Activated naive CD8-positive, alpha-beta T cell treated with anti-CD3 and anti-CD28 coated beads, Interleukin-2, amount 10 ng/mL, durations not matched to agents 7 days and 5 days (primary cell): ENCODE measurements at regions not wholly inside any gene's neighbourhood (a gene's known extent, or its start where the extent isn't known, plus 50 kb on each side); places are given as distances from the start of the nearest gene placed in this dataset.

Experiments
- ATAC-seq: fragments of 150-1000 bp; cut with Tn5 transposase; one replicate; pipeline ENCODE4 v1.10.0; 2021; ENCODE audit warnings: low read depth, moderate library complexity
- POLR2A ChIA-PET: fragments of 350-600 bp; sonication (Branson Sonifier 250); formaldehyde crosslinking; loops from one replicate; lab custom pipeline; 2021; ENCODE audit warnings: antibody characterized with exemption; lab: Charles Lee
- DNase-seq: peaks from one replicate; pipeline ENCODE4 v3.0.0; 2021
- H3K27ac Mint-ChIP-seq: one replicate; pipeline ENCODE4 v1.8.0; 2022; ENCODE audit warnings: mild to moderate bottlenecking, mixed read lengths
- H3K27me3 Mint-ChIP-seq: one replicate; pipeline ENCODE4 v1.8.0; 2022; ENCODE audit warnings: mild to moderate bottlenecking, moderate library complexity, mixed read lengths
- H3K36me3 Mint-ChIP-seq: one replicate; pipeline ENCODE4 v1.8.0; 2021; ENCODE audit warnings: mild to moderate bottlenecking, mixed read lengths
- H3K4me1 Mint-ChIP-seq: one replicate; pipeline ENCODE4 v1.8.0; 2021; ENCODE audit warnings: mixed read lengths
- H3K4me3 Mint-ChIP-seq: one replicate; pipeline ENCODE4 v1.8.0; 2022; ENCODE audit warnings: mild to moderate bottlenecking, moderate library complexity, mixed read lengths
- H3K9me3 Mint-ChIP-seq: one replicate; pipeline ENCODE4 v1.8.0; 2021; ENCODE audit warnings: mixed read lengths

- H3K27me3 Mint-ChIP-seq: peaks cover 4% of the 10 kb centered on the region
- ATAC-seq: no peak
- POLR2A ChIA-PET: interaction anchor here (1.0 kb wide), 1 partner anchor 683 kb away, joined by 3 read pairs; the partner anchor contains the start of gene MLLT3
Measured at GRCh38 chr9:19938990-19939733, 150.3 kb upstream of the SLC24A2 start.

GRCh38 chr9:19937121-19937520, 148.3 kb upstream of the SLC24A2 start:
- H3K27ac Mint-ChIP-seq: no peak overlapping the region

More at GRCh38 chr9:19938990-19939733, 150.3 kb upstream of the SLC24A2 start:
- H3K27ac Mint-ChIP-seq: no peak overlapping the region
- no peaks in the 10 kb centered on the region for H3K36me3 Mint-ChIP-seq
- H3K9me3 Mint-ChIP-seq: no peaks in the 10 kb centered on the region
- H3K4me1 Mint-ChIP-seq: peaks cover 5% of the 10 kb centered on the region
- no peak for DNase-seq
- no peak overlapping the region for H3K4me3 Mint-ChIP-seq

GRCh38 chr9:19936598-19936997, 147.8 kb upstream of the SLC24A2 start:
- Mint-ChIP-seq H3K27me3 (peaks cover 3% of the 10 kb centered on the region), H3K4me1 (peaks cover 8% of the 10 kb centered on the region), H3K36me3 (peaks cover 3% of the 10 kb centered on the region), H3K9me3 (no peaks in the 10 kb centered on the region), H3K4me3 (no peak overlapping the region), H3K27ac (no peak overlapping the region)
- POLR2A ChIA-PET: no interaction called here
- DNase-seq (no peak), ATAC-seq (no peak)

More at GRCh38 chr9:19937121-19937520, 148.3 kb upstream of the SLC24A2 start:
- Mint-ChIP-seq H3K4me3 (no peak overlapping the region), H3K27me3 (peaks cover 5% of the 10 kb centered on the region), H3K36me3 (peaks cover 3% of the 10 kb centered on the region), H3K4me1 (peaks cover 8% of the 10 kb centered on the region), H3K9me3 (no peaks in the 10 kb centered on the region)
- no peak for ATAC-seq
- no peak for DNase-seq
- POLR2A ChIA-PET: no interaction called here

GRCh38 chr9:19935422-19935821, 146.6 kb upstream of the SLC24A2 start:
- DNase-seq (no peak), ATAC-seq (no peak)
- Mint-ChIP-seq H3K4me3 (no peak overlapping the region), H3K27me3 (peaks cover 3% of the 10 kb centered on the region), H3K27ac (no peak overlapping the region), H3K36me3 (peaks cover 3% of the 10 kb centered on the region), H3K4me1 (peaks cover 8% of the 10 kb centered on the region), H3K9me3 (no peaks in the 10 kb centered on the region)
- POLR2A ChIA-PET: no interaction called here

GRCh38 chr9:19934301-19934871, 145.5 kb upstream of the SLC24A2 start:
- Mint-ChIP-seq H3K27me3 (peaks cover 3% of the 10 kb centered on the region), H3K27ac (peak overlapping the region; percentile 58), H3K36me3 (peaks cover 3% of the 10 kb centered on the region), H3K4me1 (peaks cover 8% of the 10 kb centered on the region), H3K4me3 (peak overlapping the region; percentile 74), H3K9me3 (no peaks in the 10 kb centered on the region)
- ATAC-seq (peak; percentile 63), DNase-seq (peak; percentile 34)
- POLR2A ChIA-PET: interaction anchor here (0.5 kb wide), 1 partner anchor 382 kb away, joined by 4 read pairs; no protein-coding TSS in a partner anchor

GRCh38 chr9:19931098-19931890, 142.5 kb upstream of the SLC24A2 start:
- no peaks in the 10 kb centered on the region for H3K9me3 Mint-ChIP-seq
- no peak overlapping the region for H3K4me3 Mint-ChIP-seq
- H3K4me1 Mint-ChIP-seq: peaks cover 33% of the 10 kb centered on the region
- DNase-seq: no peak
- ATAC-seq: no peak
- H3K27me3 Mint-ChIP-seq: peaks cover 3% of the 10 kb centered on the region
- peaks cover 7% of the 10 kb centered on the region for H3K36me3 Mint-ChIP-seq
- no peak overlapping the region for H3K27ac Mint-ChIP-seq
- POLR2A ChIA-PET: no interaction called here

GRCh38 chr9:19927560-19927959, 138.7 kb upstream of the SLC24A2 start:
- POLR2A ChIA-PET: interaction anchor here (1.1 to 1.6 kb wide), 4 partner anchors 72 to 695 kb away, joined by 3 to 11 read pairs (median 4); partner anchors contain the start of gene MLLT3

GRCh38 chr9:19926774-19927173, 137.9 kb upstream of the SLC24A2 start:
- POLR2A ChIA-PET: interaction anchor here (1.0 to 1.6 kb wide), 4 partner anchors 73 to 1224 kb away, joined by 3 to 11 read pairs (median 3); partner anchors contain the start of gene MLLT3
- Mint-ChIP-seq H3K36me3 (peaks cover 4% of the 10 kb centered on the region), H3K27me3 (peaks cover 5% of the 10 kb centered on the region), H3K9me3 (no peaks in the 10 kb centered on the region), H3K27ac (peak overlapping the region; percentile 85), H3K4me3 (peak overlapping the region; percentile 64), H3K4me1 (peaks cover 33% of the 10 kb centered on the region)
- DNase-seq: no peak
- no peak for ATAC-seq

More at GRCh38 chr9:19927560-19927959, 138.7 kb upstream of the SLC24A2 start:
- peak overlapping the region; percentile 1 for H3K27ac Mint-ChIP-seq
- ATAC-seq: no peak
- H3K4me1 Mint-ChIP-seq: peaks cover 33% of the 10 kb centered on the region
- H3K36me3 Mint-ChIP-seq: peaks cover 6% of the 10 kb centered on the region
- peak overlapping the region; percentile 26 for H3K4me3 Mint-ChIP-seq
- no peak for DNase-seq
- no peaks in the 10 kb centered on the region for H3K9me3 Mint-ChIP-seq
- H3K27me3 Mint-ChIP-seq: no peaks in the 10 kb centered on the region

GRCh38 chr9:19925674-19926503, 137.1 kb upstream of the SLC24A2 start:
- peak; percentile 91 for ATAC-seq
- H3K4me1 Mint-ChIP-seq: peaks cover 33% of the 10 kb centered on the region
- peaks cover 4% of the 10 kb centered on the region for H3K36me3 Mint-ChIP-seq
- POLR2A ChIA-PET: interaction anchor here (1.0 to 1.6 kb wide), 3 partner anchors 74 to 1225 kb away, joined by 3 to 11 read pairs (median 3); partner anchors contain the start of gene MLLT3
- peak overlapping the region; percentile 85 for H3K27ac Mint-ChIP-seq
- DNase-seq: peak; percentile 73
- no peaks in the 10 kb centered on the region for H3K9me3 Mint-ChIP-seq
- peaks cover 5% of the 10 kb centered on the region for H3K27me3 Mint-ChIP-seq
- H3K4me3 Mint-ChIP-seq: peak overlapping the region; percentile 64

- H3K4me1 Mint-ChIP-seq: peaks cover 33% of the 10 kb centered on the region
- POLR2A ChIA-PET: no interaction called here
- H3K27ac Mint-ChIP-seq: no peak overlapping the region
- DNase-seq (no peak), ATAC-seq (no peak)
- H3K9me3 Mint-ChIP-seq: no peaks in the 10 kb centered on the region
- H3K36me3 Mint-ChIP-seq: peaks cover 4% of the 10 kb centered on the region
- no peak overlapping the region for H3K4me3 Mint-ChIP-seq
- H3K27me3 Mint-ChIP-seq: peaks cover 9% of the 10 kb centered on the region
Measured at GRCh38 chr9:19924080-19924479, 135.2 kb upstream of the SLC24A2 start.

GRCh38 chr9:19922476-19923118, 133.8 kb upstream of the SLC24A2 start:
- peaks cover 2% of the 10 kb centered on the region for H3K36me3 Mint-ChIP-seq
- ATAC-seq: no peak
- H3K9me3 Mint-ChIP-seq: no peaks in the 10 kb centered on the region
- DNase-seq: no peak
- no peak overlapping the region for H3K27ac Mint-ChIP-seq
- peaks cover 31% of the 10 kb centered on the region for H3K4me1 Mint-ChIP-seq
- no peak overlapping the region for H3K4me3 Mint-ChIP-seq
- peaks cover 14% of the 10 kb centered on the region for H3K27me3 Mint-ChIP-seq
- POLR2A ChIA-PET: no interaction called here

- no peak overlapping the region for H3K4me3 Mint-ChIP-seq
- no peak for ATAC-seq
- H3K27me3 Mint-ChIP-seq: peaks cover 24% of the 10 kb centered on the region
- no peaks in the 10 kb centered on the region for H3K36me3 Mint-ChIP-seq
- no peak for DNase-seq
- H3K4me1 Mint-ChIP-seq: peaks cover 18% of the 10 kb centered on the region
- POLR2A ChIA-PET: no interaction called here
- H3K27ac Mint-ChIP-seq: no peak overlapping the region
- H3K9me3 Mint-ChIP-seq: no peaks in the 10 kb centered on the region
Measured at GRCh38 chr9:19920401-19920800, 131.6 kb upstream of the SLC24A2 start.
